IMR-90 (cell line): ENCODE measurements at regions not wholly inside any gene's neighbourhood (a gene's known extent, or its start where the extent isn't known, plus 50 kb on each side); places are given as distances from the start of the nearest gene placed in this dataset.
A peak's percentile ranks its signal among the peaks of the same experiment; 100 is the strongest.

Experiments
- ATAC-seq: fragments of 200-7000 bp; cut with Tn5 transposase; 2 replicates; pipeline ENCODE4 v1.9.1; 2020; ENCODE audit warnings: low read depth, mild to moderate bottlenecking, moderate library complexity
- BruUV-seq: library from RNA; stranded (reverse); fragments of 400-500 nt; replicated peaks from 2 replicates; lab custom pipeline; 2021; lab: Mats Ljungman, UMichigan
- CTCF ChIA-PET: fragments of 300-600 bp; formaldehyde crosslinking; extraction: SDS; loops from one replicate; lab custom pipeline; 2021; ENCODE audit warnings: antibody characterized with exemption; lab: Yijun Ruan, JAX
- POLR2A ChIA-PET: fragments of 300-600 bp; sonication (Branson Sonifier 250); formaldehyde crosslinking; loops from one replicate; lab custom pipeline; 2022; ENCODE audit warnings: antibody characterized with exemption; ENCODE audit not compliant: unreplicated experiment; lab: Charles Lee
- DNase-seq: peaks from one replicate; pipeline ENCODE4 v3.0.0; 2013
- H2AFZ ChIP-seq: replicated peaks from 2 replicates; pipeline ENCODE3; 2013; ENCODE audit warnings: low read length, mild to moderate bottlenecking; ENCODE audit not compliant: poor library complexity
- H2AK5ac ChIP-seq: 2 replicates; pipeline ENCODE4 v1.6.1; 2013; ENCODE audit warnings: low read depth, low read length, inconsistent platforms
- H2AK9ac ChIP-seq: replicated peaks from 2 replicates; pipeline ENCODE3; 2013; ENCODE audit warnings: mild to moderate bottlenecking, low read depth, low read length, moderate library complexity; ENCODE audit not compliant: poor library complexity
- H2BK120ac ChIP-seq: 2 replicates; pipeline ENCODE4 v1.6.1; 2013; ENCODE audit warnings: low read depth, low read length, inconsistent platforms
- H2BK15ac ChIP-seq: 3 replicates; pipeline ENCODE4 v1.6.1; 2013; ENCODE audit warnings: low read depth, low read length, inconsistent platforms
- H2BK20ac ChIP-seq: 2 replicates; pipeline ENCODE4 v1.6.1; 2013; ENCODE audit warnings: low read depth, mild to moderate bottlenecking, inconsistent platforms, low read length, moderate library complexity
- H2BK5ac ChIP-seq: 2 replicates; pipeline ENCODE4 v1.6.1; 2013; ENCODE audit warnings: mild to moderate bottlenecking, low read depth, low read length, inconsistent platforms; ENCODE audit not compliant: poor library complexity, severe bottlenecking
- H3K14ac ChIP-seq: replicated peaks from 2 replicates; pipeline ENCODE4 v1.6.1; 2013; ENCODE audit warnings: low read depth, low read length, inconsistent platforms
- H3K18ac ChIP-seq: 2 replicates; pipeline ENCODE4 v1.6.1; 2013; ENCODE audit warnings: low read depth, low read length, control low read depth
- H3K23ac ChIP-seq: 2 replicates; pipeline ENCODE4 v1.6.1; 2013; ENCODE audit warnings: low read depth, low read length, inconsistent platforms
- H3K27ac ChIP-seq: 2 replicates; pipeline ENCODE4 v1.5.1; 2013; ENCODE audit warnings: mild to moderate bottlenecking, control low read depth, low read length; ENCODE audit not compliant: insufficient read depth
- H3K27me3 ChIP-seq: 2 replicates; pipeline ENCODE4 v1.6.1; 2013; ENCODE audit warnings: low read length; ENCODE audit not compliant: control insufficient read depth, insufficient read depth
- H3K36me3 ChIP-seq: 2 replicates; pipeline ENCODE4 v1.6.1; 2013; ENCODE audit warnings: low read length, mixed read lengths; ENCODE audit not compliant: control insufficient read depth, insufficient read depth
- H3K4ac ChIP-seq: 2 replicates; pipeline ENCODE4 v1.6.1; 2013; ENCODE audit warnings: low read depth, low read length, inconsistent platforms
- H3K4me1 ChIP-seq: 2 replicates; pipeline ENCODE4 v1.6.1; 2013; ENCODE audit warnings: low read length, mixed read lengths; ENCODE audit not compliant: control insufficient read depth, insufficient read depth
- H3K4me2 ChIP-seq: 2 replicates; pipeline ENCODE4 v1.6.1; 2013; ENCODE audit warnings: low read depth, mild to moderate bottlenecking, control low read depth, low read length, moderate library complexity
- H3K4me3 ChIP-seq: 2 replicates; pipeline ENCODE4 v1.5.1; 2013; ENCODE audit warnings: low read depth, mild to moderate bottlenecking, control low read depth, low read length, moderate library complexity; ENCODE audit not compliant: insufficient read depth
- H3K56ac ChIP-seq: 2 replicates; pipeline ENCODE4 v1.6.1; 2013; ENCODE audit warnings: low read length, inconsistent platforms; ENCODE audit not compliant: insufficient read depth; ENCODE audit errors: extremely low read depth
- H3K79me1 ChIP-seq, 2 experiments: 2 replicates each; pipeline ENCODE4 v1.6.1; 2013; ENCODE audit warnings: low read length in 2 of 2, inconsistent platforms in 1 of 2, low read depth in 1 of 2
- H3K9ac ChIP-seq: 2 replicates; pipeline ENCODE4 v1.6.1; 2013; ENCODE audit warnings: low read depth, low read length, control low read depth
- H3K9me1 ChIP-seq: 2 replicates; pipeline ENCODE4 v1.6.1; 2013; ENCODE audit warnings: low read length, inconsistent platforms; ENCODE audit not compliant: insufficient read depth
- H3K9me3 ChIP-seq: 2 replicates; pipeline ENCODE4 v1.6.1; 2013; ENCODE audit warnings: low read length; ENCODE audit not compliant: control insufficient read depth, insufficient read depth
- H4K20me1 ChIP-seq: 2 replicates; pipeline ENCODE4 v1.6.1; 2013; ENCODE audit warnings: low read length, inconsistent platforms; ENCODE audit not compliant: insufficient read depth
- H4K5ac ChIP-seq: 2 replicates; pipeline ENCODE4 v1.6.1; 2013; ENCODE audit warnings: mild to moderate bottlenecking, low read depth, low read length, control low read depth
- H4K8ac ChIP-seq, 2 experiments: 2 replicates each; pipeline ENCODE4 v1.6.1; 2013; ENCODE audit warnings: low read depth in 2 of 2, low read length in 2 of 2, control low read depth in 1 of 2, inconsistent platforms in 1 of 2
- H4K91ac ChIP-seq: 2 replicates; pipeline ENCODE4 v1.6.1; 2013; ENCODE audit warnings: low read depth, low read length, inconsistent platforms; ENCODE audit not compliant: insufficient read depth
- CEBPB ChIP-seq: IDR thresholded peaks from 2 replicates; pipeline ENCODE4 v1.6.1; 2012; ENCODE audit warnings: low read depth, low read length, improper control_type of control experiment
- CTCF ChIP-seq: conservative IDR thresholded peaks from 2 replicates; pipeline ENCODE4 v1.5.1; 2012; ENCODE audit warnings: mild to moderate bottlenecking, low read depth, low read length, improper control_type of control experiment
- MAFK ChIP-seq: IDR thresholded peaks from 2 replicates; pipeline ENCODE4 v1.6.1; 2012; ENCODE audit warnings: low read depth, low read length, improper control_type of control experiment
- MAZ ChIP-seq: IDR thresholded peaks from 2 replicates; pipeline ENCODE4 v1.6.1; 2012; ENCODE audit warnings: low read depth, mild to moderate bottlenecking, low read length, improper control_type of control experiment, moderate library complexity, borderline replicate concordance
- MXI1 ChIP-seq: IDR thresholded peaks from 2 replicates; pipeline ENCODE4 v1.6.1; 2012; ENCODE audit warnings: low read depth, mild to moderate bottlenecking, low read length, moderate library complexity, borderline replicate concordance
- NFE2L2 ChIP-seq: fragments of 150-350 bp; IDR thresholded peaks from 2 replicates; pipeline ENCODE4 v1.6.1; 2016; ENCODE audit warnings: low read depth, mild to moderate bottlenecking, low read length
- RAD21 ChIP-seq: IDR thresholded peaks from 2 replicates; pipeline ENCODE4 v1.6.1; 2012; ENCODE audit warnings: low read length, improper control_type of control experiment
- RCOR1 ChIP-seq: IDR thresholded peaks from 2 replicates; pipeline ENCODE4 v1.6.1; 2012; ENCODE audit warnings: mild to moderate bottlenecking, low read length, improper control_type of control experiment; ENCODE audit not compliant: insufficient replicate concordance
- SMC3 ChIP-seq: fragments of 150-350 bp; IDR thresholded peaks from 2 replicates; pipeline ENCODE4 v1.6.1; 2016; ENCODE audit warnings: low read depth, mild to moderate bottlenecking, antibody characterized with exemption, low read length, moderate library complexity
- WGBS, 2 experiments: methylation state at CpG; one replicate each; pipeline versions ENCODE4 v1.1.5 to v1.1.7; 2013; ENCODE audit warnings: missing lambda C conversion rate in 2 of 2; ENCODE audit not compliant: insufficient read length in 1 of 2; ENCODE audit errors: extremely low coverage in 2 of 2; 5-methylcytosine and 5-hydroxymethylcytosine counted together
- dilution Hi-C: fragments of 300-500 bp; cut with HindIII; formaldehyde crosslinking; loops from one replicate; pipeline ENCODE4 v1.14.3; 2018; ENCODE audit warnings: low sequenced_read_pairs; ENCODE audit not compliant: unreplicated experiment
- in situ Hi-C: fragments of 300-500 bp; cut with MboI; formaldehyde crosslinking; loops from 3 replicates; pipeline ENCODE4 v1.14.3; 2019; ENCODE audit warnings: low sequenced_read_pairs, inconsistent platforms, mixed read lengths
- intact Hi-C: fragments of 100-400 bp; cut with micrococcal nuclease; formaldehyde crosslinking; loops from 2 replicates; pipeline ENCODE4 v1.10.0; 2022

- no peak overlapping the region for H3K56ac ChIP-seq
- H3K4me1 ChIP-seq: peaks cover 33% of the 10 kb centered on the region
- POLR2A ChIA-PET: no interaction called here
- H3K9me1 ChIP-seq: peaks cover 17% of the 10 kb centered on the region; the same call in 1 of the 2 replicates
- 0 out of 3 replicates have a peak overlapping the region, but pooled peaks have one; percentile 39 for H2BK15ac ChIP-seq
- H3K9me3 ChIP-seq: no peaks in the 10 kb centered on the region
- H3K23ac ChIP-seq: no peak overlapping the region
- no peak overlapping the region for H3K4me3 ChIP-seq
- H3K36me3 ChIP-seq: no peaks in the 10 kb centered on the region
- H2AK9ac ChIP-seq: no peak overlapping the region
- BruUV-seq: no TSS peak
- H3K14ac ChIP-seq: no peak overlapping the region
- DNase-seq (no peak), ATAC-seq (no peak)
- H3K4ac ChIP-seq: 0 out of 2 replicates have a peak overlapping the region, but pooled peaks have one; percentile 26
- H3K4me2 ChIP-seq: no peak overlapping the region
- no peaks in the 10 kb centered on the region for H3K27me3 ChIP-seq
- H3K18ac ChIP-seq: no peak overlapping the region
- intact Hi-C loops (loop anchor here (10.0 kb wide), 1 partner anchor 143 kb away; no protein-coding TSS in a partner anchor), dilution Hi-C loops (no loop called here), in situ Hi-C loops (no loop called here)
- no peak overlapping the region for H3K9ac ChIP-seq
- TF ChIP-seq CEBPB (no peak), SMC3 (no peak), MAZ (no peak), MAFK (no peak), MXI1 (no peak), RCOR1 (no peak), CTCF (no peak), NFE2L2 (no peak), RAD21 (no peak)
- peak overlapping the region; percentile 48; the same call in 1 of the 2 replicates for H2BK120ac ChIP-seq
- H2BK20ac ChIP-seq: no peak overlapping the region
- 0 out of 2 replicates have a peak overlapping the region, but pooled peaks have one; percentile 17 for H4K91ac ChIP-seq
- H3K27ac ChIP-seq: no peak overlapping the region
- peak overlapping the region; percentile 31; the same call in 1 of the 2 replicates for H2AK5ac ChIP-seq
- CTCF ChIA-PET: no interaction called here
- H4K20me1 ChIP-seq: no peaks in the 10 kb centered on the region
- H4K5ac ChIP-seq: no peak overlapping the region
- H4K8ac ChIP-seq: no peak overlapping the region
- no peaks in the 10 kb centered on the region for H3K79me1 ChIP-seq
- H2AFZ ChIP-seq: no peak overlapping the region
- H2BK5ac ChIP-seq: no peak overlapping the region
- no CpG with 5 or more reads among the region's 7 CpGs for WGBS, 2 experiments
These were observed 169.6 kb upstream of the HAAO start for GRCh38 chr2:42961961-42962360.
